Activated T-cell treated with anti-CD3 and anti-CD28 coated beads, Interleukin-2, amount 50 U/mL, for 72 hours (primary cell): ENCODE measurements at regions not wholly inside any gene's neighbourhood (a gene's known extent, or its start where the extent isn't known, plus 50 kb on each side); places are given as distances from the start of the nearest gene placed in this dataset.

Source experiments
- ATAC-seq, 2 donors: fragments of 150-1000 bp; cut with Tn5 transposase; replicated peaks in 1 of 2; 2 replicates each; pipeline ENCODE4 v1.10.0; 2021; ENCODE audit warnings: moderate library complexity in 2 of 2, mild to moderate bottlenecking in 1 of 2
- DNase-seq, 2 donors: peaks; one replicate each; pipeline ENCODE4 v3.0.0; 2021 to 2022; ENCODE audit warnings: mixed read lengths in 1 of 2
- H3K27ac Mint-ChIP-seq: one replicate; pipeline ENCODE4 v1.8.0; 2022; ENCODE audit warnings: mild to moderate bottlenecking, moderate library complexity, mixed read lengths
- H3K27me3 Mint-ChIP-seq: one replicate; pipeline ENCODE4 v1.8.0; 2022; ENCODE audit warnings: low read depth, mixed read lengths
- H3K36me3 Mint-ChIP-seq, 2 donors: one replicate each; pipeline ENCODE4 v1.8.0; 2022; ENCODE audit warnings: mixed read lengths in 2 of 2, mild to moderate bottlenecking in 1 of 2; ENCODE audit not compliant: insufficient read depth in 2 of 2
- H3K4me1 Mint-ChIP-seq: one replicate; pipeline ENCODE4 v1.8.0; 2022; ENCODE audit warnings: low read depth, mixed read lengths
- H3K4me3 Mint-ChIP-seq, 2 donors: one replicate each; pipeline ENCODE4 v1.8.0; 2022; ENCODE audit warnings: mild to moderate bottlenecking in 2 of 2, mixed read lengths in 2 of 2, moderate library complexity in 2 of 2
- H3K9me3 Mint-ChIP-seq, 2 donors: one replicate each; pipeline ENCODE4 v1.8.0; 2022; ENCODE audit warnings: mixed read lengths in 2 of 2

- H3K27ac Mint-ChIP-seq: no peak overlapping the region
- no peak overlapping the region for H3K4me3 Mint-ChIP-seq
- no peaks in the 10 kb centered on the region for H3K27me3 Mint-ChIP-seq
- H3K36me3 Mint-ChIP-seq: no peaks in the 10 kb centered on the region
- no peak for ATAC-seq
- no peaks in the 10 kb centered on the region for H3K4me1 Mint-ChIP-seq
- H3K9me3 Mint-ChIP-seq: no peaks in the 10 kb centered on the region
- no peak for DNase-seq
Observed at GRCh38 chr4:14627038-14627437, 375.2 kb upstream of the CPEB2 start.

- H3K4me3 Mint-ChIP-seq: no peak overlapping the region
- no peaks in the 10 kb centered on the region for H3K27me3 Mint-ChIP-seq
- DNase-seq (no peak), ATAC-seq (no peak)
- peaks cover 3% of the 10 kb centered on the region in 2 donors for H3K36me3 Mint-ChIP-seq
- H3K27ac Mint-ChIP-seq: no peak overlapping the region
- H3K4me1 Mint-ChIP-seq: no peaks in the 10 kb centered on the region
- peaks cover 6% of the 10 kb centered on the region in 2 donors for H3K9me3 Mint-ChIP-seq
Observed at GRCh38 chr4:14631806-14632440, 370.4 kb upstream of the CPEB2 start.

GRCh38 chr4:14636563-14636962 is 365.7 kb upstream of the CPEB2 start:
- ATAC-seq (no peak), DNase-seq (no peak)
- Mint-ChIP-seq H3K9me3 (peaks cover 6 to 8% of the 10 kb centered on the region in 2 donors), H3K4me1 (no peaks in the 10 kb centered on the region), H3K4me3 (no peak overlapping the region), H3K36me3 (peaks cover 3% of the 10 kb centered on the region in 2 donors), H3K27ac (no peak overlapping the region), H3K27me3 (no peaks in the 10 kb centered on the region)

GRCh38 chr4:14640476-14640875 is 361.8 kb upstream of the CPEB2 start:
- H3K36me3 Mint-ChIP-seq: no peaks in the 10 kb centered on the region
- no peak overlapping the region for H3K4me3 Mint-ChIP-seq
- DNase-seq: no peak
- no peaks in the 10 kb centered on the region for H3K4me1 Mint-ChIP-seq
- H3K27me3 Mint-ChIP-seq: no peaks in the 10 kb centered on the region
- H3K27ac Mint-ChIP-seq: no peak overlapping the region
- ATAC-seq: no peak
- peaks cover 0 to 2% of the 10 kb centered on the region in 2 donors for H3K9me3 Mint-ChIP-seq

GRCh38 chr4:14641871-14642270 is 360.4 kb upstream of the CPEB2 start:
- Mint-ChIP-seq H3K36me3 (no peaks in the 10 kb centered on the region), H3K27me3 (no peaks in the 10 kb centered on the region), H3K9me3 (peaks cover 0 to 2% of the 10 kb centered on the region in 2 donors), H3K4me1 (no peaks in the 10 kb centered on the region), H3K4me3 (no peak overlapping the region), H3K27ac (no peak overlapping the region)
- ATAC-seq: no peak
- no peak for DNase-seq

GRCh38 chr4:14644580-14645282 is 357.6 kb upstream of the CPEB2 start:
- Mint-ChIP-seq H3K27ac (no peak overlapping the region), H3K4me3 (no peak overlapping the region), H3K4me1 (no peaks in the 10 kb centered on the region), H3K27me3 (no peaks in the 10 kb centered on the region), H3K36me3 (no peaks in the 10 kb centered on the region), H3K9me3 (peaks cover 3 to 7% of the 10 kb centered on the region in 2 donors)
- ATAC-seq: no peak
- no peak for DNase-seq

- DNase-seq (no peak), ATAC-seq (no peak)
- H3K36me3 Mint-ChIP-seq: no peaks in the 10 kb centered on the region
- H3K4me1 Mint-ChIP-seq: no peaks in the 10 kb centered on the region
- no peak overlapping the region for H3K4me3 Mint-ChIP-seq
- H3K27ac Mint-ChIP-seq: no peak overlapping the region
- no peaks in the 10 kb centered on the region for H3K27me3 Mint-ChIP-seq
- peaks cover 6 to 8% of the 10 kb centered on the region in 2 donors for H3K9me3 Mint-ChIP-seq
Observed at GRCh38 chr4:14646831-14647230, 355.4 kb upstream of the CPEB2 start.

GRCh38 chr4:14650127-14650526 is 352.2 kb upstream of the CPEB2 start:
- no peaks in the 10 kb centered on the region for H3K4me1 Mint-ChIP-seq
- DNase-seq: no peak
- no peaks in the 10 kb centered on the region for H3K36me3 Mint-ChIP-seq
- no peak overlapping the region for H3K4me3 Mint-ChIP-seq
- no peak for ATAC-seq
- H3K9me3 Mint-ChIP-seq: peaks cover 6 to 11% of the 10 kb centered on the region in 2 donors
- H3K27ac Mint-ChIP-seq: no peak overlapping the region
- H3K27me3 Mint-ChIP-seq: no peaks in the 10 kb centered on the region

GRCh38 chr4:14652522-14652921 is 349.8 kb upstream of the CPEB2 start:
- H3K27me3 Mint-ChIP-seq: no peaks in the 10 kb centered on the region
- ATAC-seq: no peak

GRCh38 chr4:14653338-14653737 is 348.9 kb upstream of the CPEB2 start:
- Mint-ChIP-seq H3K27ac (no peak overlapping the region), H3K36me3 (no peaks in the 10 kb centered on the region), H3K9me3 (peaks cover 2 to 11% of the 10 kb centered on the region in 2 donors), H3K4me3 (no peak overlapping the region), H3K27me3 (no peaks in the 10 kb centered on the region), H3K4me1 (no peaks in the 10 kb centered on the region)
- ATAC-seq: no peak
- DNase-seq: no peak

More at GRCh38 chr4:14652522-14652921, 349.8 kb upstream of the CPEB2 start:
- H3K9me3 Mint-ChIP-seq: peaks cover 3 to 12% of the 10 kb centered on the region in 2 donors
- no peaks in the 10 kb centered on the region for H3K36me3 Mint-ChIP-seq
- no peak for DNase-seq
- no peaks in the 10 kb centered on the region for H3K4me1 Mint-ChIP-seq
- no peak overlapping the region for H3K4me3 Mint-ChIP-seq
- no peak overlapping the region for H3K27ac Mint-ChIP-seq

GRCh38 chr4:14659286-14659685 is 343.0 kb upstream of the CPEB2 start:
- Mint-ChIP-seq H3K9me3 (peaks cover 0 to 4% of the 10 kb centered on the region in 2 donors), H3K4me1 (no peaks in the 10 kb centered on the region), H3K27ac (no peak overlapping the region), H3K27me3 (no peaks in the 10 kb centered on the region), H3K4me3 (no peak overlapping the region), H3K36me3 (no peaks in the 10 kb centered on the region)
- DNase-seq (no peak), ATAC-seq (no peak)

- no peak for ATAC-seq
Observed at GRCh38 chr4:14667624-14668151, 334.6 kb upstream of the CPEB2 start.

GRCh38 chr4:14668296-14668695 is 334.0 kb upstream of the CPEB2 start:
- Mint-ChIP-seq H3K4me1 (no peaks in the 10 kb centered on the region), H3K27me3 (peaks cover 19% of the 10 kb centered on the region), H3K9me3 (peaks cover 1% of the 10 kb centered on the region in 2 donors), H3K4me3 (no peak overlapping the region), H3K36me3 (peaks cover 0 to 1% of the 10 kb centered on the region in 2 donors), H3K27ac (no peak overlapping the region)
- no peak for ATAC-seq
- no peak for DNase-seq

More at GRCh38 chr4:14667624-14668151, 334.6 kb upstream of the CPEB2 start:
- Mint-ChIP-seq H3K9me3 (peaks cover 1% of the 10 kb centered on the region in 2 donors), H3K27ac (no peak overlapping the region), H3K4me1 (no peaks in the 10 kb centered on the region), H3K27me3 (peaks cover 19% of the 10 kb centered on the region), H3K36me3 (peaks cover 0 to 1% of the 10 kb centered on the region in 2 donors), H3K4me3 (no peak overlapping the region)
- no peak for DNase-seq
